ENCODE measurements at regions not wholly inside any gene's neighbourhood (a gene's known extent, or its start where the extent isn't known, plus 50 kb on each side); places are given as distances from the start of the nearest gene placed in this dataset.

DNA sequence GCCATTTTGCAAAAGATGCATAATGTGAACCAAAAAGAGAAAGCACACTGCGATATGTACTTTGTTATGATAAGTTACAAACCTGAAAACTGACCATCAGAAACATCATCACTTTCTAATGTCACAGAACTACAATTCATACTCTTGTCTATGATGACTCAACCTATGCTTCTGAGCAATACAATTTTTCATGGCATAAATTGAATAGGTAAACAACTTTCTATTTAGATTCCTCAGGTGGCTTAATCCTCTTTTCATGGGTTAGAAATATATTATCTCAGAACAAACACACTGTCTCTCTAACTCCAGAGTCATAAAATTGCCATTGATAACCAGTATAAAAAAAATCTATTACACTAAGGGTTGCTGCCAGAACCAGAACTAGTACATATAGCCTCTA, 1715.0 kb upstream of the FLRT2 start:
- H3K9me2 ChIP-seq (ENCODE audit: insufficient read depth): no peaks in the 10 kb centered on the region
- no peak overlapping the region for H3K4me2 ChIP-seq
- H3K27me3 Mint-ChIP-seq (ENCODE audit: insufficient read depth, low read depth, poor library complexity): no peaks in the 10 kb centered on the region
- no peak overlapping the region for H3K27ac ChIP-seq (ENCODE audit: low read depth)
- H3K79me2 ChIP-seq (replicated peaks; ENCODE audit: insufficient read depth): no peaks in the 10 kb centered on the region
- H2AFZ ChIP-seq: no peak overlapping the region
- no peaks in the 10 kb centered on the region for H4K20me1 ChIP-seq (replicated peaks; ENCODE audit: insufficient read depth)
- no peaks in the 10 kb centered on the region for H3K4me1 ChIP-seq (ENCODE audit: insufficient read depth)
- no peaks in the 10 kb centered on the region for H3K36me3 ChIP-seq (ENCODE audit: insufficient read depth)
- H3K9me3 Mint-ChIP-seq: no peaks in the 10 kb centered on the region
- H3K4me3 ChIP-seq: no peak overlapping the region
- H3K27me3 ChIP-seq (ENCODE audit: insufficient read depth): no peaks in the 10 kb centered on the region
- no peak for ATAC-seq
- no peak overlapping the region for H3K4me3 Mint-ChIP-seq
- H3K36me3 Mint-ChIP-seq (ENCODE audit: low read depth): no peaks in the 10 kb centered on the region
- no peak for DNase-seq (ENCODE audit: low spot score)
- H3K4me1 Mint-ChIP-seq: no peaks in the 10 kb centered on the region
- TF ChIP-seq EZH2phosphoT487 (IDR thresholded peaks at IDR 0.05; ENCODE audit: unreplicated experiment): no peak
- no peak for TF ChIP-seq JUNB (IDR thresholded peaks at IDR 0.05; ENCODE audit: unreplicated experiment)
- no peak overlapping the region for H3K27ac Mint-ChIP-seq
- H3F3A ChIP-seq (replicated peaks; ENCODE audit: low read depth): no peaks in the 10 kb centered on the region

DNA sequence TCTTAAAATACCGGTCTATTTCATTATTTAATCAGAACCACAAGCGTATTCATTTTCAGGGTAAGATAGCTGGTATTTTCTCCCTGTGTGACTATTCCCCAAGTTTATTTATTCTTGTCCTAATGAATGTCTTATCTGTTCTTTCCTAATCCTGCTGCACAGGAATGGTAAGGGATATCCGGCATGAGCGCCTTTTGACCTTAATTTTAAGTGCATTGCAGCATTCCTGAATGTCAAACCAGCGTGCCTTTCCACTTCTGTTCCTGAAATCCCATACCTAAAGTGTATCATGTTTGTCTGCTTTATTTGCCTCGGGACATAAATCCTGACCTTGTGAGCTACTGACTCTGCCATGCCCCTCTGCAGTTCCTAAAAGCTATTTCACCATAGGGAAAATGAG, 1713.2 kb upstream of the FLRT2 start:
- Mint-ChIP-seq H3K36me3 (ENCODE audit: low read depth) (no peaks in the 10 kb centered on the region), H3K27me3 (ENCODE audit: insufficient read depth, low read depth, poor library complexity) (no peaks in the 10 kb centered on the region), H3K27ac (no peak overlapping the region), H3K9me3 (no peaks in the 10 kb centered on the region), H3K4me1 (peaks cover 2% of the 10 kb centered on the region; the same call in 2 of the 3 replicates), H3K4me3 (no peak overlapping the region)
- H3K9me2 ChIP-seq (ENCODE audit: insufficient read depth): no peaks in the 10 kb centered on the region
- no peaks in the 10 kb centered on the region for H3K79me2 ChIP-seq (replicated peaks; ENCODE audit: insufficient read depth)
- TF ChIP-seq EZH2 (IDR thresholded peaks at IDR 0.05; ENCODE audit: low read depth, unreplicated experiment): no peak
- TF ChIP-seq, protein P1, sequence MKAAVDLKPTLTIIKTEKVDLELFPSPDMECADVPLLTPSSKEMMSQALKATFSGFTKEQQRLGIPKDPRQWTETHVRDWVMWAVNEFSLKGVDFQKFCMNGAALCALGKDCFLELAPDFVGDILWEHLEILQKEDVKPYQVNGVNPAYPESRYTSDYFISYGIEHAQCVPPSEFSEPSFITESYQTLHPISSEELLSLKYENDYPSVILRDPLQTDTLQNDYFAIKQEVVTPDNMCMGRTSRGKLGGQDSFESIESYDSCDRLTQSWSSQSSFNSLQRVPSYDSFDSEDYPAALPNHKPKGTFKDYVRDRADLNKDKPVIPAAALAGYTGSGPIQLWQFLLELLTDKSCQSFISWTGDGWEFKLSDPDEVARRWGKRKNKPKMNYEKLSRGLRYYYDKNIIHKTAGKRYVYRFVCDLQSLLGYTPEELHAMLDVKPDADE (IDR thresholded peaks at IDR 0.05): no peak
- no peak for TF ChIP-seq CREB1 (CRISPR knock-in tag; IDR thresholded peaks at IDR 0.05; ENCODE audit: low read depth)
- TF ChIP-seq, protein P2, sequence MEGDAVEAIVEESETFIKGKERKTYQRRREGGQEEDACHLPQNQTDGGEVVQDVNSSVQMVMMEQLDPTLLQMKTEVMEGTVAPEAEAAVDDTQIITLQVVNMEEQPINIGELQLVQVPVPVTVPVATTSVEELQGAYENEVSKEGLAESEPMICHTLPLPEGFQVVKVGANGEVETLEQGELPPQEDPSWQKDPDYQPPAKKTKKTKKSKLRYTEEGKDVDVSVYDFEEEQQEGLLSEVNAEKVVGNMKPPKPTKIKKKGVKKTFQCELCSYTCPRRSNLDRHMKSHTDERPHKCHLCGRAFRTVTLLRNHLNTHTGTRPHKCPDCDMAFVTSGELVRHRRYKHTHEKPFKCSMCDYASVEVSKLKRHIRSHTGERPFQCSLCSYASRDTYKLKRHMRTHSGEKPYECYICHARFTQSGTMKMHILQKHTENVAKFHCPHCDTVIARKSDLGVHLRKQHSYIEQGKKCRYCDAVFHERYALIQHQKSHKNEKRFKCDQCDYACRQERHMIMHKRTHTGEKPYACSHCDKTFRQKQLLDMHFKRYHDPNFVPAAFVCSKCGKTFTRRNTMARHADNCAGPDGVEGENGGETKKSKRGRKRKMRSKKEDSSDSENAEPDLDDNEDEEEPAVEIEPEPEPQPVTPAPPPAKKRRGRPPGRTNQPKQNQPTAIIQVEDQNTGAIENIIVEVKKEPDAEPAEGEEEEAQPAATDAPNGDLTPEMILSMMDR (conservative IDR thresholded peaks at IDR 0.05; ENCODE audit: low read depth in 2 of 2): no peak
- TF ChIP-seq STAT1 (IDR thresholded peaks at IDR 0.05; ENCODE audit: unreplicated experiment): no peak
- no peak for TF ChIP-seq POLR2AphosphoS5 (IDR thresholded peaks at IDR 0.05; ENCODE audit: low read depth)
- no peak for TF ChIP-seq JUNB (IDR thresholded peaks at IDR 0.05; ENCODE audit: unreplicated experiment)
- TF ChIP-seq, protein P3, sequence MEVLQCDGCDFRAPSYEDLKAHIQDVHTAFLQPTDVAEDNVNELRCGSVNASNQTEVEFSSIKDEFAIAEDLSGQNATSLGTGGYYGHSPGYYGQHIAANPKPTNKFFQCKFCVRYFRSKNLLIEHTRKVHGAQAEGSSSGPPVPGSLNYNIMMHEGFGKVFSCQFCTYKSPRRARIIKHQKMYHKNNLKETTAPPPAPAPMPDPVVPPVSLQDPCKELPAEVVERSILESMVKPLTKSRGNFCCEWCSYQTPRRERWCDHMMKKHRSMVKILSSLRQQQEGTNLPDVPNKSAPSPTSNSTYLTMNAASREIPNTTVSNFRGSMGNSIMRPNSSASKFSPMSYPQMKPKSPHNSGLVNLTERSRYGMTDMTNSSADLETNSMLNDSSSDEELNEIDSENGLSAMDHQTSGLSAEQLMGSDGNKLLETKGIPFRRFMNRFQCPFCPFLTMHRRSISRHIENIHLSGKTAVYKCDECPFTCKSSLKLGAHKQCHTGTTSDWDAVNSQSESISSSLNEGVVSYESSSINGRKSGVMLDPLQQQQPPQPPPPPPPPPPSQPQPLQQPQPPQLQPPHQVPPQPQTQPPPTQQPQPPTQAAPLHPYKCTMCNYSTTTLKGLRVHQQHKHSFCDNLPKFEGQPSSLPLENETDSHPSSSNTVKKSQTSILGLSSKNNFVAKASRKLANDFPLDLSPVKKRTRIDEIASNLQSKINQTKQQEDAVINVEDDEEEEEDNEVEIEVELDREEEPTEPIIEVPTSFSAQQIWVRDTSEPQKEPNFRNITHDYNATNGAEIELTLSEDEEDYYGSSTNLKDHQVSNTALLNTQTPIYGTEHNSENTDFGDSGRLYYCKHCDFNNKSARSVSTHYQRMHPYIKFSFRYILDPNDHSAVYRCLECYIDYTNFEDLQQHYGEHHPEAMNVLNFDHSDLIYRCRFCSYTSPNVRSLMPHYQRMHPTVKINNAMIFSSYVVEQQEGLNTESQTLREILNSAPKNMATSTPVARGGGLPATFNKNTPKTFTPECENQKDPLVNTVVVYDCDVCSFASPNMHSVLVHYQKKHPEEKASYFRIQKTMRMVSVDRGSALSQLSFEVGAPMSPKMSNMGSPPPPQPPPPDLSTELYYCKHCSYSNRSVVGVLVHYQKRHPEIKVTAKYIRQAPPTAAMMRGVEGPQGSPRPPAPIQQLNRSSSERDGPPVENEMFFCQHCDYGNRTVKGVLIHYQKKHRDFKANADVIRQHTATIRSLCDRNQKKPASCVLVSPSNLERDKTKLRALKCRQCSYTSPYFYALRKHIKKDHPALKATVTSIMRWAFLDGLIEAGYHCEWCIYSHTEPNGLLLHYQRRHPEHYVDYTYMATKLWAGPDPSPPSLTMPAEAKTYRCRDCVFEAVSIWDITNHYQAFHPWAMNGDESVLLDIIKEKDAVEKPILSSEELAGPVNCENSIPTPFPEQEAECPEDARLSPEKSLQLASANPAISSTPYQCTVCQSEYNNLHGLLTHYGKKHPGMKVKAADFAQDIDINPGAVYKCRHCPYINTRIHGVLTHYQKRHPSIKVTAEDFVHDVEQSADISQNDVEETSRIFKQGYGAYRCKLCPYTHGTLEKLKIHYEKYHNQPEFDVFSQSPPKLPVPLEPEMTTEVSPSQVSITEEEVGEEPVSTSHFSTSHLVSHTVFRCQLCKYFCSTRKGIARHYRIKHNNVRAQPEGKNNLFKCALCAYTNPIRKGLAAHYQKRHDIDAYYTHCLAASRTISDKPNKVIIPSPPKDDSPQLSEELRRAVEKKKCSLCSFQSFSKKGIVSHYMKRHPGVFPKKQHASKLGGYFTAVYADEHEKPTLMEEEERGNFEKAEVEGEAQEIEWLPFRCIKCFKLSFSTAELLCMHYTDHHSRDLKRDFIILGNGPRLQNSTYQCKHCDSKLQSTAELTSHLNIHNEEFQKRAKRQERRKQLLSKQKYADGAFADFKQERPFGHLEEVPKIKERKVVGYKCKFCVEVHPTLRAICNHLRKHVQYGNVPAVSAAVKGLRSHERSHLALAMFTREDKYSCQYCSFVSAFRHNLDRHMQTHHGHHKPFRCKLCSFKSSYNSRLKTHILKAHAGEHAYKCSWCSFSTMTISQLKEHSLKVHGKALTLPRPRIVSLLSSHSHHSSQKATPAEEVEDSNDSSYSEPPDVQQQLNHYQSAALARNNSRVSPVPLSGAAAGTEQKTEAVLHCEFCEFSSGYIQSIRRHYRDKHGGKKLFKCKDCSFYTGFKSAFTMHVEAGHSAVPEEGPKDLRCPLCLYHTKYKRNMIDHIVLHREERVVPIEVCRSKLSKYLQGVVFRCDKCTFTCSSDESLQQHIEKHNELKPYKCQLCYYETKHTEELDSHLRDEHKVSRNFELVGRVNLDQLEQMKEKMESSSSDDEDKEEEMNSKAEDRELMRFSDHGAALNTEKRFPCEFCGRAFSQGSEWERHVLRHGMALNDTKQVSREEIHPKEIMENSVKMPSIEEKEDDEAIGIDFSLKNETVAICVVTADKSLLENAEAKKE (CRISPR knock-in tag; IDR thresholded peaks at IDR 0.05): no peak
- TF ChIP-seq ZNF331 (CRISPR knock-in tag; IDR thresholded peaks at IDR 0.05; ENCODE audit: low read depth): no peak
- H2AFZ ChIP-seq: no peak overlapping the region
- no peaks in the 10 kb centered on the region for H3F3A ChIP-seq (replicated peaks; ENCODE audit: low read depth)
- no peaks in the 10 kb centered on the region for H3K36me3 ChIP-seq (ENCODE audit: insufficient read depth)
- H3K27ac ChIP-seq (ENCODE audit: low read depth): no peak overlapping the region
- no peaks in the 10 kb centered on the region for H4K20me1 ChIP-seq (replicated peaks; ENCODE audit: insufficient read depth)
- H3K27me3 ChIP-seq (ENCODE audit: insufficient read depth): no peaks in the 10 kb centered on the region
- H3K4me3 ChIP-seq: no peak overlapping the region
- DNase-seq (ENCODE audit: low spot score) (no peak), ATAC-seq (no peak)
- no peak overlapping the region for H3K4me2 ChIP-seq
- H3K4me1 ChIP-seq (ENCODE audit: insufficient read depth): no peaks in the 10 kb centered on the region

All from GM23338 (cell line).